RWPE2 (cell line): ENCODE measurements at regions not wholly inside any gene's neighbourhood (a gene's known extent, or its start where the extent isn't known, plus 50 kb on each side); places are given as distances from the start of the nearest gene placed in this dataset.
A peak's percentile ranks its signal among the peaks of the same experiment; 100 is the strongest.

Experiments used
- ATAC-seq: fragments of 200-7000 bp; cut with Tn5 transposase; 3 replicates; pipeline ENCODE4 v1.9.1; 2021; ENCODE audit warnings: low read depth
- DNase-seq: peaks from one replicate; pipeline ENCODE4 v3.0.0-alpha.2; 2020; ENCODE audit warnings: low spot score
- H3K27ac ChIP-seq: fragments of 450-650 bp; 2 replicates; pipeline ENCODE4 v1.5.1; 2017; ENCODE audit warnings: mild to moderate bottlenecking; ENCODE audit not compliant: poor library complexity, severe bottlenecking
- H3K27me3 ChIP-seq: fragments of 250-450 bp; sonication (Bioruptor Pico); 2 replicates; pipeline ENCODE4 v1.5.1; 2021; ENCODE audit warnings: mild to moderate bottlenecking, moderate library complexity; ENCODE audit not compliant: insufficient read depth, poor library complexity, severe bottlenecking
- H3K36me3 ChIP-seq: fragments of 250-450 bp; sonication (Bioruptor Pico); 2 replicates; pipeline ENCODE4 v1.5.1; 2020; ENCODE audit warnings: low read depth, mild to moderate bottlenecking, moderate library complexity
- H3K4me1 ChIP-seq: fragments of 250-450 bp; sonication (Bioruptor Pico); 2 replicates; pipeline ENCODE4 v1.5.1; 2021; ENCODE audit warnings: mild to moderate bottlenecking, moderate library complexity; ENCODE audit not compliant: insufficient read depth, poor library complexity, severe bottlenecking
- H3K4me3 ChIP-seq: fragments of 250-450 bp; sonication (Bioruptor Pico); 2 replicates; pipeline ENCODE4 v1.5.1; 2021; ENCODE audit warnings: mild to moderate bottlenecking, moderate library complexity; ENCODE audit not compliant: severe bottlenecking
- H3K9me3 ChIP-seq: fragments of 250-450 bp; sonication (Bioruptor Pico); 2 replicates; pipeline ENCODE4 v1.5.1; 2021; ENCODE audit warnings: mild to moderate bottlenecking, moderate library complexity; ENCODE audit not compliant: severe bottlenecking
- CTCF ChIP-seq: fragments of 450-650 bp; IDR thresholded peaks from one replicate; pipeline ENCODE4 v1.5.1; 2017; ENCODE audit warnings: mild to moderate bottlenecking, moderate library complexity; ENCODE audit not compliant: poor library complexity, severe bottlenecking

- no peak overlapping the region for H3K4me3 ChIP-seq
- H3K27ac ChIP-seq: no peak overlapping the region
- H3K36me3 ChIP-seq: no peaks in the 10 kb centered on the region
- H3K4me1 ChIP-seq: peaks cover 4% of the 10 kb centered on the region
- no peaks in the 10 kb centered on the region for H3K27me3 ChIP-seq
- TF ChIP-seq CTCF: no peak
- no peak for ATAC-seq
- H3K9me3 ChIP-seq: no peaks in the 10 kb centered on the region
- DNase-seq: no peak
Observed at GRCh38 chr2:217691516-217691915, 311.3 kb downstream of the TNS1 start.

GRCh38 chr2:217689053-217689452 is 313.7 kb downstream of the TNS1 start:
- H3K4me3 ChIP-seq: no peak overlapping the region
- no peak for DNase-seq
- H3K4me1 ChIP-seq: peaks cover 15% of the 10 kb centered on the region
- H3K27ac ChIP-seq: no peak overlapping the region
- ATAC-seq: no peak
- H3K36me3 ChIP-seq: no peaks in the 10 kb centered on the region
- H3K27me3 ChIP-seq: no peaks in the 10 kb centered on the region
- no peak for TF ChIP-seq CTCF
- H3K9me3 ChIP-seq: no peaks in the 10 kb centered on the region

- H3K4me3 ChIP-seq: no peak overlapping the region
- no peak for TF ChIP-seq CTCF
- ATAC-seq (no peak), DNase-seq (no peak)
- H3K36me3 ChIP-seq: no peaks in the 10 kb centered on the region
- peaks cover 15% of the 10 kb centered on the region for H3K4me1 ChIP-seq
- H3K27ac ChIP-seq: no peak overlapping the region
- H3K27me3 ChIP-seq: no peaks in the 10 kb centered on the region
- no peaks in the 10 kb centered on the region for H3K9me3 ChIP-seq
Observed at GRCh38 chr2:217688494-217688893, 314.3 kb downstream of the TNS1 start.

- ATAC-seq: no peak
- no peak for TF ChIP-seq CTCF
Observed at GRCh38 chr2:217687771-217688170, 315.0 kb downstream of the TNS1 start.

GRCh38 chr2:217685255-217685605 is 317.6 kb downstream of the TNS1 start:
- peak; percentile 77 for DNase-seq
- no peak for TF ChIP-seq CTCF
- ATAC-seq: peak; percentile 100

More at GRCh38 chr2:217687771-217688170, 315.0 kb downstream of the TNS1 start:
- DNase-seq: no peak
- no peaks in the 10 kb centered on the region for H3K9me3 ChIP-seq
- H3K4me3 ChIP-seq: no peak overlapping the region
- no peak overlapping the region for H3K27ac ChIP-seq
- H3K27me3 ChIP-seq: no peaks in the 10 kb centered on the region
- H3K36me3 ChIP-seq: no peaks in the 10 kb centered on the region
- peaks cover 15% of the 10 kb centered on the region for H3K4me1 ChIP-seq

More at GRCh38 chr2:217685255-217685605, 317.6 kb downstream of the TNS1 start:
- Histone ChIP-seq H3K27ac (no peak overlapping the region), H3K36me3 (no peaks in the 10 kb centered on the region), H3K9me3 (no peaks in the 10 kb centered on the region), H3K4me1 (peaks cover 15% of the 10 kb centered on the region), H3K27me3 (no peaks in the 10 kb centered on the region), H3K4me3 (no peak overlapping the region)
